HUDEP-2 (cell line): ENCODE measurements at regions not wholly inside any gene's neighbourhood (a gene's known extent, or its start where the extent isn't known, plus 50 kb on each side); places are given as distances from the start of the nearest gene placed in this dataset.

Source experiments
- DNase-seq, 76 experiments: peaks; one replicate each; lab custom pipeline; 2025; ENCODE audit not compliant: unreplicated experiment in 76 of 76; lab: John Stamatoyannopoulos, UW

- no peak for DNase-seq
These were observed 53.1 kb upstream of the ATL2 start for GRCh38 chr2:38430196-38430595.

DNA sequence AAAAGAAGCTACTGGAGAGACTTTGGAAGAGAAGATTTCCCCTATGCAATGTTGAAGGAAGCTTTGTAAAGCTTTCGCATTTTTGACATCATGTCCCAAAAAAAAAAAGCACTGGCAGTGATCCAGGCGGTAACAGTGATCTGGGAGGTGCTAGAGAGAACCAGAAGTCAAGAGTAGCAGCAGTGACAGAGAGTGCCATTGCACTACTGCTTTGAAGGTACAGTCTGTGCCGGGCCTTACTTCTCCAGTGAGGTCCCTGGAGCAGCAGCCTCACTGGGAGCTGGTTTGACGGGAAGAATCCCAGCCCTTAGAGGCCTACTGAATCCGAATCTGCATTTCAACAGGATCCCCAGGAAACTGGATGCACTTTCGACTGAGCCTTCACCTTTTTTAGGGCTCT, 50.9 kb upstream of the ATL2 start:
- DNase-seq = peak in 1 of 76 experiments; percentile 5

GRCh38 chr2:38427054-38427453, 50.0 kb upstream of the ATL2 start:
- no peak for DNase-seq
